NCI-H1105 treated with DMSO at 0.1 percent for 48 hours (cell line): ENCODE measurements at regions not wholly inside any gene's neighbourhood (a gene's known extent, or its start where the extent isn't known, plus 50 kb on each side); places are given as distances from the start of the nearest gene placed in this dataset.

Experiments used
- DNase-seq: peaks from one replicate; lab custom pipeline; 2025; lab: John Stamatoyannopoulos, UW

GRCh38 chrX:96311366-96311765 lies 373.3 kb upstream of the DIAPH2 start:
- DNase-seq = no peak

GRCh38 chrX:96314985-96315384 lies 369.7 kb upstream of the DIAPH2 start:
- no peak for DNase-seq

- DNase-seq = no peak
Observed at GRCh38 chrX:96361844-96362243, 322.8 kb upstream of the DIAPH2 start.

- DNase-seq = peak; percentile 3
Observed at GRCh38 chrX:96372313-96373046, 312.2 kb upstream of the DIAPH2 start.

GRCh38 chrX:96373047-96373355 lies 311.6 kb upstream of the DIAPH2 start:
- no peak for DNase-seq

GRCh38 chrX:96376266-96376665 lies 308.4 kb upstream of the DIAPH2 start:
- no peak for DNase-seq

GRCh38 chrX:96379951-96380350 lies 304.7 kb upstream of the DIAPH2 start:
- DNase-seq = no peak

- no peak for DNase-seq
Observed at GRCh38 chrX:96382018-96382417, 302.6 kb upstream of the DIAPH2 start.

GRCh38 chrX:96383428-96383827 lies 301.2 kb upstream of the DIAPH2 start:
- no peak for DNase-seq

- DNase-seq = no peak
Observed at GRCh38 chrX:96386325-96386724, 298.3 kb upstream of the DIAPH2 start.

GRCh38 chrX:96386981-96387380 lies 297.7 kb upstream of the DIAPH2 start:
- no peak for DNase-seq

GRCh38 chrX:96387801-96388200 lies 296.8 kb upstream of the DIAPH2 start:
- DNase-seq = no peak

- no peak for DNase-seq
Observed at GRCh38 chrX:96389281-96390047, 295.2 kb upstream of the DIAPH2 start.

- no peak for DNase-seq
Observed at GRCh38 chrX:96394598-96394997, 290.0 kb upstream of the DIAPH2 start.

- DNase-seq = no peak
Observed at GRCh38 chrX:96403446-96403845, 281.2 kb upstream of the DIAPH2 start.

- DNase-seq = no peak
Observed at GRCh38 chrX:96405842-96406241, 278.8 kb upstream of the DIAPH2 start.

GRCh38 chrX:96407072-96407471 lies 277.6 kb upstream of the DIAPH2 start:
- DNase-seq = peak; percentile 52

- no peak for DNase-seq
Observed at GRCh38 chrX:96407501-96407900, 277.1 kb upstream of the DIAPH2 start.

- DNase-seq = no peak
Observed at GRCh38 chrX:96407981-96408380, 276.7 kb upstream of the DIAPH2 start.

GRCh38 chrX:96410927-96411326 lies 273.7 kb upstream of the DIAPH2 start:
- no peak for DNase-seq

GRCh38 chrX:96417695-96418094 lies 266.9 kb upstream of the DIAPH2 start:
- DNase-seq = no peak

- no peak for DNase-seq
Observed at GRCh38 chrX:96424007-96424406, 260.6 kb upstream of the DIAPH2 start.

GRCh38 chrX:96425200-96425599 lies 259.4 kb upstream of the DIAPH2 start:
- DNase-seq = no peak
